BLaER1 treated with 17β-estradiol and CSF1 and Interleukin-3, amounts not matched to agents 10 nM and 100 nM (cell line): ENCODE measurements at regions not wholly inside any gene's neighbourhood (a gene's known extent, or its start where the extent isn't known, plus 50 kb on each side); places are given as distances from the start of the nearest gene placed in this dataset.
"Not testable (repeated sequence)": the region's sequence is repeated elsewhere in the genome, so short reads cannot be mapped to it uniquely, and the experiment has no call there.

Experiments used
- H3K27ac ChIP-seq, 11 experiments: shearing (Covaris generic); formaldehyde crosslinking; 2 replicates each; pipeline ENCODE4 v1.8.1; 2022
- H3K27me3 ChIP-seq, 11 experiments: shearing (Covaris generic); formaldehyde crosslinking; 2 replicates each; pipeline ENCODE4 v1.8.1; 2022
- H3K36me3 ChIP-seq, 11 experiments: shearing (Covaris generic); formaldehyde crosslinking; 2 replicates each; pipeline ENCODE4 v1.8.1; 2022
- H3K4me1 ChIP-seq, 10 experiments: shearing (Covaris generic); formaldehyde crosslinking; 2 replicates each; pipeline ENCODE4 v1.8.1; 2022
- H3K4me2 ChIP-seq, 11 experiments: shearing (Covaris generic); formaldehyde crosslinking; 2 replicates each; pipeline ENCODE4 v1.8.1; 2022
- H3K4me3 ChIP-seq, 10 experiments: shearing (Covaris generic); formaldehyde crosslinking; 2 replicates each; pipeline ENCODE4 v1.8.1; 2022
- H3K9ac ChIP-seq, 11 experiments: shearing (Covaris generic); formaldehyde crosslinking; 2 replicates each; pipeline ENCODE4 v1.8.1; 2022
- H3K9me3 ChIP-seq, 11 experiments: shearing (Covaris generic); formaldehyde crosslinking; replicated peaks in 1 of 11; 2 replicates each; pipeline ENCODE4 v1.8.1; 2022
- H4K20me1 ChIP-seq, 11 experiments: shearing (Covaris generic); formaldehyde crosslinking; 2 replicates each; pipeline ENCODE4 v1.8.1; 2022
- Cebpa-rat ChIP-seq, 11 experiments: shearing (Covaris generic); IDR thresholded peaks; 2 replicates each; pipeline ENCODE4 v1.8.1; 2022

DNA sequence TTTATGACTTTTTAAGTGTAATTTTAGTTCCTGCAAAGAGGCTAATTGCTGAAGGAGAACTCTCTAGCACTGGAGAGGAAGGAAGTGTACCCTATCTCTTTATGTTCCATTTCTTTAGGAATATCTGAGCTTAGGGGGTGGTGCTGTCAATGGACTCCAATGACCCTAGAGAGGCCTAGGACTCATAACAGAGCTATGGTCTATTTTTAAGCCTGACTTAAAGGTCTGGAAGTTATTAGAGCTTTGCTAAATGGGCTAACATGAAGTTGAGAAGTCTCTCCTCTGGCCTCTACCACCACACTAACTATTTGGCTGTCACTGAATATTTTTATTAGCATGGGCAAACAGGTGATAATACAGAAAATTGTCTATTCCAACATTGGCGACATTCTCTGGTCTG, 152.2 kb downstream of the SPATA18 start:
- no peak for TF ChIP-seq Cebpa-rat (IDR thresholded peaks at IDR 0.05)
- no peak overlapping the region for H3K9ac ChIP-seq
- H3K27ac ChIP-seq, result peak overlapping the region in 1 of 11 experiments; percentile 25; a peak in 1 of 22 replicates
- H3K36me3 ChIP-seq, result no peaks in the 10 kb centered on the region
- peaks cover 0 to 10% (median 4%) of the 10 kb centered on the region in 11 experiments; a peak in 7 of 22 replicates for H3K9me3 ChIP-seq
- H3K4me3 ChIP-seq, result no peak overlapping the region
- no peaks in the 10 kb centered on the region for H4K20me1 ChIP-seq
- no peaks in the 10 kb centered on the region for H3K27me3 ChIP-seq
- peak overlapping the region in 2 of 11 experiments; percentile 10 to 55; a peak in 4 of 22 replicates for H3K4me2 ChIP-seq
- peaks cover 0 to 16% (median 0%) of the 10 kb centered on the region in 10 experiments; a peak in 4 of 20 replicates for H3K4me1 ChIP-seq

DNA sequence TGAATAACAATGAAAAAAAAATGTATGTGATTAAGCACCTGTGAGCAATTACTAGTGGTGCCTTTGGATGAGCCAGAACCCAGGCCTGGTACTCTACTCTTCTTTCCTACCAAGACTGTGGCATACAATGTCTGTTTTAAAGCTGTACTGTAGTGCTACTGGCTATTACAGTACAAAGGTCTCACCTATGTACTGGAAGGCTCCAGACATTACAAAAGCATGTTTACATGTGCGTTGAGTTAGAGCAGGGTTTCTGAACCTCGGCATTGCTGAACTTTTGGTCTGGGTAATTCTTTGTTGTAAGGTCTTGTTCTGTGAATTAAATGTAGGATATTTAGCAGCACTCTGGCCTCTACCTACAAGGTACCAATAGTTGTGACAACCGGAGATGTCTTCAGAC, 153.8 kb downstream of the SPATA18 start:
- Histone ChIP-seq H3K4me2 (no peak overlapping the region), H3K36me3 (no peaks in the 10 kb centered on the region), H3K9ac (no peak overlapping the region), H3K4me3 (no peak overlapping the region), H3K4me1 (peaks cover 0 to 16% (median 0%) of the 10 kb centered on the region in 10 experiments; a peak in 4 of 20 replicates), H3K27me3 (no peaks in the 10 kb centered on the region), H3K27ac (no peak overlapping the region), H4K20me1 (no peaks in the 10 kb centered on the region), H3K9me3 (peaks cover 0 to 10% (median 4%) of the 10 kb centered on the region in 11 experiments; a peak in 8 of 22 replicates)
- no peak for TF ChIP-seq Cebpa-rat (IDR thresholded peaks at IDR 0.05)

DNA sequence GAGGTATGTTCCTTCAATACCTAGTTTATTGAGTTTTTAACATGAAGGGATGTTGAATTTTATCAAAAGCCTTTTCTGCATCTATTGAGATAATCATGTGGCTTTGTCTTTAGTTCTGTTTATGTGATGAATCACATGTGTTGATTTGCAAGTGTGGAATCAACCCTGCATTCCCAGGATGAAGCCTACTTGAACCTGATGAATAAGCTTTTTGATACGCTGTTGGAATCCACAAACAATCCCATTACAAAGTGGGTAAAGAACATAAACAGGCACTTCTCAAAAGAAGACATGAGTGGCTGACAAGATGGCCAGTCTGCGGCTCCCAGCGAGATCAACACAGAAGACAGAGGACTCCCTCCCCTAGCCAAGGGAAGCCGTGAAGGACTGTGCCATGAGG, 156.0 kb downstream of the SPATA18 start:
- not testable (repeated sequence) for H3K36me3 ChIP-seq, H3K4me2 ChIP-seq, H3K27ac ChIP-seq, H3K4me3 ChIP-seq, H3K27me3 ChIP-seq, H3K9ac ChIP-seq, H4K20me1 ChIP-seq
- H3K4me1 ChIP-seq, result peaks cover 0 to 16% (median 0%) of the 10 kb centered on the region in 10 experiments; a peak in 4 of 20 replicates
- peaks cover 0 to 12% (median 4%) of the 10 kb centered on the region in 11 experiments; a peak in 10 of 22 replicates for H3K9me3 ChIP-seq

DNA sequence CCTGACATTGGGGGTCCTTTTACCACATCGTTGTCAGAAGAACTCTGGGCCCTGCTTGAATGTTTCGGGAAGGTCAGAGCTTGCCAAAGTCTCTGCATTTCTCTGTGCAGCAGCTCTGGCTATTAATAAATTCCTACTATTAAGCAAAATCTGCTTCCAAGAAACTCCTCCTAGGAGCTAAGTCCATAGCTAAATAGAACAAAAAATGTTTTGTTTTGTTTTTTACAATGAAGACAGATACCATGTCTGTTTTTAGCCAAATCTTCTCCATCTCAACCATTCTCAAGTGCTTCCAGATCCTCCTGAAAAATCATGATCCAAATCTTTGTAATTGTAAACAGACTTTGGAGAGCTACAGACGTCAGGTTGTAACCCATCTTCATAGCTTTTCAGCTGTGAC, 161.6 kb downstream of the SPATA18 start:
- no peaks in the 10 kb centered on the region for H4K20me1 ChIP-seq
- no peak overlapping the region for H3K9ac ChIP-seq
- no peaks in the 10 kb centered on the region for H3K4me1 ChIP-seq

DNA sequence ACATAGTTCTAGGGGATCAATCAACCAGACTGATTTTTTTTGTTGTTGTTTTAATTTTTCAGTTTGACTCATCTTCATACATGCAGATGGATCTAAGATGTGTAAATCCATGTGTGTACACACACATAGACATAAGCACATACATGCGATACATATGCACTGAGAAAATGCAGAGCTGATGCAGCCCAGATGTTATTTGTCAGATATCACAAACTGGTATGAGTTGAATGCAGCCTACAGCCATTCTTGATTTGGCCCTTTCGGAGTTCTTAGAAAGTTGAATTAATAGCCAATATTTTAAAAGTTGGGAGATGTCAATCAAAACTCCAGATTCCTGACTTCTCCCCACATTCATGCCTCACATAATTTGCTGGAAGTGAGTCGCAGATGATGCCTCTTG, 180.4 kb downstream of the SPATA18 start:
- no peak for TF ChIP-seq Cebpa-rat (IDR thresholded peaks at IDR 0.05)
- no peak overlapping the region for H3K9ac ChIP-seq
- no peaks in the 10 kb centered on the region for H4K20me1 ChIP-seq
- H3K36me3 ChIP-seq, result no peaks in the 10 kb centered on the region
- no peaks in the 10 kb centered on the region for H3K4me1 ChIP-seq
- no peaks in the 10 kb centered on the region for H3K27me3 ChIP-seq
- H3K27ac ChIP-seq, result no peak overlapping the region
- no peak overlapping the region for H3K4me2 ChIP-seq
- H3K9me3 ChIP-seq, result no peaks in the 10 kb centered on the region
- no peak overlapping the region for H3K4me3 ChIP-seq

More for the DNA sequence above, 161.6 kb downstream of the SPATA18 start:
- Histone ChIP-seq H3K4me2 (no peak overlapping the region), H3K27me3 (no peaks in the 10 kb centered on the region), H3K9me3 (peaks cover 0 to 11% (median 4%) of the 10 kb centered on the region in 11 experiments; a peak in 10 of 22 replicates), H3K36me3 (no peaks in the 10 kb centered on the region), H3K4me3 (no peak overlapping the region), H3K27ac (no peak overlapping the region)
- TF ChIP-seq Cebpa-rat (IDR thresholded peaks at IDR 0.05), result no peak

DNA sequence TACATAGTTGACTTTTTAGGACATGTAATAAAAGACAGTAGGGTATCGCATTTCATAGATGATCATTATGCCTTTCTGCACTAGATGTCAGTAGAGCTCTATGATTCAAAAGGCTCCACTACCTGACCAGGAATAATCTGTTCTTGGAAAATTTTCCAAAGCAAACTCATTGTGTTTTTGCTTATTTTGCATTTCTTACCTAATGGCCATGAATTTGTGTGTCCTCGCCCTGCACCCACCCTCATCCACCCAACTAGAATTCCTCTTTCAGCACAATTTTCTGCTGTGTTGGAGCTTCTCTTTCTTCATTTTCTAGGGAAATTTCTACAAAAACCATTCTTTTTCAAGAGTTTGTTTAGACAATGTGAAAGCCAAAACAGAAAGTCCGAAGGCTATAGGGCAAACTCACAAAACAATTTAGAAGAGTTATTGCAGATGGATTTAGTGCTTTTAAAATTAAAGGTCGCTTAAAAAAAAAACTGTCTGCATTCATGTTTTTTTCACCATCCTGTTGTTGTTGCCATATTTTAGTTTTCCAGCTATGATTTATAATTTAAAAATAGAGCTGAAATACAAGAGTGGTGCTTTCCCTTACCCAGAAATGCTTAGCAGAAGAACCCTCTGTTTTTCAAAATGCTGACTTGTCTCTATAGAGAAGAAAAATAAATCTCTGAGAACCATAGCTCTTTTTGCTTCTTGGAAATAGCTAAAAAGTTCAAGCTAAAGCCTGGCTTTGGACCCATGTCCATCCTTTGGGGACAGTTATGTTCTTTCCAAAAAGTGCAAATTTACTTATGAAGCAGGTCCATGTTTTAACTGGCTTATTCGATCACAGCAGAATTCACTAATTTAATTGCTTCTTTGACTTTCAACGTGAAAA, 183.7 kb downstream of the SPATA18 start:
- Histone ChIP-seq H3K27me3 (no peaks in the 10 kb centered on the region), H3K4me3 (no peak overlapping the region), H3K9me3 (peaks cover 0 to 5% (median 0%) of the 10 kb centered on the region in 11 experiments; a peak in 1 of 22 replicates), H3K36me3 (no peaks in the 10 kb centered on the region), H3K27ac (no peak overlapping the region), H3K4me1 (no peaks in the 10 kb centered on the region), H4K20me1 (no peaks in the 10 kb centered on the region), H3K9ac (no peak overlapping the region), H3K4me2 (no peak overlapping the region)
- TF ChIP-seq Cebpa-rat (IDR thresholded peaks at IDR 0.05), result no peak

DNA sequence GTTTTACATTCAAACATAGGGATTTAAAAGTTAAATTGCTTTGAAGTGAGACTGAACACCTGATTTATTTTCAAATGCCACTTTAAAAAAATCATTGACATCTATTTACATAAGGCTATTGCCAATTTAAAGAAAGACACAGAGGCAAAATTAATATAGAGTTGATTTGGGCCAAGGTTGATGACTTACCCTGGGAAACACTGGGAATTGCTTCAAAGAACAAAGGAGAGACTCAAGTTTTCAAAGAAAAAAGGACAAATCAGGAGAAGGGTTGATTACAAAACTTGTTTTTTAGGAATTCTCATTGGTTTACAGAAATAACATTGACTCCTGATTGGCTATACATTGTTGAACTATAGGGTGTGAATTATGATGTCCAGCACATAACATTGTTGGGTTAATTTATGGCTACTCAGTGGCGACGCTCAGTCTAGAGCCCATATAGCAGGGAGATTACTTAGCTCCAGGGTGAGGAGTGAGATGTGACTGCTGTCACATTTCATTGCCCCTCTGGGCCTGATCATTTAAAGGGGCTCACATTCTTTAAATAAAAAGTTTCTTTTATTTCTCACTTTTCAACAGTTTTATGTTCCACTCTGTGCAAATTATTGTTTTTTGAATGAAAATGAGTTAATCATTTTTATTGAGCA, 184.6 kb downstream of the SPATA18 start:
- Histone ChIP-seq H3K9me3 (peaks cover 0 to 5% (median 0%) of the 10 kb centered on the region in 11 experiments; a peak in 1 of 22 replicates), H3K4me2 (no peak overlapping the region), H3K9ac (no peak overlapping the region), H3K36me3 (no peaks in the 10 kb centered on the region), H3K4me3 (no peak overlapping the region), H4K20me1 (no peaks in the 10 kb centered on the region), H3K27ac (no peak overlapping the region), H3K27me3 (no peaks in the 10 kb centered on the region), H3K4me1 (no peaks in the 10 kb centered on the region)
- TF ChIP-seq Cebpa-rat (IDR thresholded peaks at IDR 0.05), result no peak

DNA sequence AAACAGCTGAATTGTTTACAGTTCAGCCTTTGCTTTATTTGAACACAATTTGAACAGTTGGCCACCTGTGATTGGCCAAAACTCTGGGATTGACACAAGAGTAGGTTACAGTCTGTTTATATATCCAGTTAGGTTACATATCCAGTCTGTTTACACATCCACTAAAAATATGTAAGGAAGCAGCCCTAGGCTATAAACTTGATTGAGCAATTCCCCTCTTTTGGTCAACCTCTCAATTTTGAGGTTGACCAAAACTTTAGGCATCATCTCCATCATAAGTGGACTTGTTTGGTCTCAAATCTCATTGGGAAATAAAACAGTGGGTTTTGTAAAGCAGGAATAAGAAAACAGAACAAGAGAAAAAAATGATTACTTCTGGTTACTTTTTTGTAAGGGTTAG, 190.8 kb downstream of the SPATA18 start:
- no peaks in the 10 kb centered on the region for H4K20me1 ChIP-seq
- no peak overlapping the region for H3K9ac ChIP-seq
- peaks cover 0 to 3% (median 0%) of the 10 kb centered on the region in 11 experiments; a peak in 1 of 22 replicates for H3K36me3 ChIP-seq
- no peak overlapping the region for H3K27ac ChIP-seq
- H3K27me3 ChIP-seq, result no peaks in the 10 kb centered on the region
- H3K4me3 ChIP-seq, result no peak overlapping the region
- 0 out of 20 replicates have a peak, but pooled peaks cover 0 to 4% (median 0%) of the 10 kb centered on the region in 10 experiments for H3K4me1 ChIP-seq
- TF ChIP-seq Cebpa-rat (IDR thresholded peaks at IDR 0.05), result no peak
- peaks cover 0 to 15% (median 8%) of the 10 kb centered on the region in 11 experiments; a peak in 16 of 22 replicates for H3K9me3 ChIP-seq
- no peak overlapping the region for H3K4me2 ChIP-seq

DNA sequence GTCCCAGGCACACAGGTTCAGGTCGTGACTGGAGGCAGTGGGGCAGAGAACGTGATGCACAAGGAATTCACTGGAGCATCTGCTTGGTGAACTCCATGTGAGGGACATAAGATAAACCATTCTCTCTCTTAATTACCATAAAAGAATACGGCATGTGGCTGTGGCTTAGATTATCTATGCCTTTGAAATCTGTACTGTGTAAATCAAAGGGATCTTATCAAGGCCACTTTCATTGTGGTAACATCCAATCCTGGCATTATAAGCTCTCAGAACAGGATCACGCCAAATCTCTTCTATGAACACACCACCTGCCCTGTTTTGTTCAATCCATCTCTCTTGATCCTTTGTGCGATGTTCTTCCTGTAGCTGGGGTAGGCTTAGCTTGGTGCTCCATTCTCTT, 192.3 kb downstream of the SPATA18 start:
- Histone ChIP-seq H3K4me2 (no peak overlapping the region), H3K4me3 (no peak overlapping the region), H3K36me3 (peaks cover 0 to 3% (median 0%) of the 10 kb centered on the region in 11 experiments; a peak in 1 of 22 replicates), H4K20me1 (no peaks in the 10 kb centered on the region), H3K9me3 (peaks cover 0 to 15% (median 8%) of the 10 kb centered on the region in 11 experiments; a peak in 16 of 22 replicates), H3K27ac (no peak overlapping the region), H3K27me3 (no peaks in the 10 kb centered on the region), H3K9ac (no peak overlapping the region), H3K4me1 (peaks cover 0 to 13% (median 9%) of the 10 kb centered on the region in 10 experiments; a peak in 15 of 20 replicates)
- no peak for TF ChIP-seq Cebpa-rat (IDR thresholded peaks at IDR 0.05)
